Prostate gland (tissue), 2 donors: ENCODE measurements at regions not wholly inside any gene's neighbourhood (a gene's known extent, or its start where the extent isn't known, plus 50 kb on each side); places are given as distances from the start of the nearest gene placed in this dataset.

Experiments used
- DNase-seq: peaks from one replicate; pipeline ENCODE4 v3.0.0-alpha.2; 2019; ENCODE audit warnings: low spot score
- H3K27ac ChIP-seq, 2 donors: fragments of 200-600 bp; sonication (generic); 2 replicates each; pipeline ENCODE4 v1.5.1; 2017 to 2019
- H3K27me3 ChIP-seq: fragments of 200-600 bp; sonication (generic); replicated peaks from 2 replicates; pipeline ENCODE4 v1.5.1; 2019; ENCODE audit not compliant: insufficient read depth
- H3K36me3 ChIP-seq, 2 donors: fragments of 200-600 bp; sonication (generic); 1 replicate in 1 of 2; 2 replicates in 1 of 2; pipeline versions ENCODE4 v1.5.1 to v1.8.1; 2017 to 2019
- H3K4me1 ChIP-seq: fragments of 200-600 bp; sonication (generic); replicated peaks from 2 replicates; pipeline ENCODE4 v1.5.1; 2019
- H3K4me3 ChIP-seq, 2 donors: fragments of 200-600 bp; sonication (generic); 2 replicates each; pipeline ENCODE4 v1.5.1; 2017 to 2019
- H3K9me3 ChIP-seq: fragments of 200-600 bp; sonication (generic); 2 replicates; pipeline ENCODE4 v1.5.1; 2017
- POLR2A ChIP-seq: fragments of 450-650 bp; IDR thresholded peaks from one replicate; pipeline ENCODE4 v1.6.1; 2016; ENCODE audit warnings: antibody characterized with exemption, mild to moderate bottlenecking
- POLR2AphosphoS5 ChIP-seq: sonication (generic); formaldehyde crosslinking; IDR thresholded peaks from one replicate; pipeline ENCODE4 v1.6.1; 2017; ENCODE audit warnings: antibody characterized with exemption
- WGBS: methylation state at CpG from one replicate; pipeline ENCODE4 v1.1.5; 2018; 5-methylcytosine and 5-hydroxymethylcytosine counted together
- intact Hi-C: fragments of 100-400 bp; cut with DNase I; formaldehyde crosslinking; loops from one replicate; pipeline ENCODE4 v1.14.2; 2022
- TF ChIP-seq, protein P1 (sequence below), 4 experiments: fragments of 200-600 bp in 2 of 4; fragments of 450-650 bp in 2 of 4; sonication (generic) in 2 of 4; IDR thresholded peaks; 1 replicate in 3 of 4; 2 replicates in 1 of 4; pipeline ENCODE4 v1.5.1; 2016 to 2019; ENCODE audit warnings: antibody characterized with exemption in 4 of 4, mild to moderate bottlenecking in 2 of 4, moderate library complexity in 2 of 4

DNA sequence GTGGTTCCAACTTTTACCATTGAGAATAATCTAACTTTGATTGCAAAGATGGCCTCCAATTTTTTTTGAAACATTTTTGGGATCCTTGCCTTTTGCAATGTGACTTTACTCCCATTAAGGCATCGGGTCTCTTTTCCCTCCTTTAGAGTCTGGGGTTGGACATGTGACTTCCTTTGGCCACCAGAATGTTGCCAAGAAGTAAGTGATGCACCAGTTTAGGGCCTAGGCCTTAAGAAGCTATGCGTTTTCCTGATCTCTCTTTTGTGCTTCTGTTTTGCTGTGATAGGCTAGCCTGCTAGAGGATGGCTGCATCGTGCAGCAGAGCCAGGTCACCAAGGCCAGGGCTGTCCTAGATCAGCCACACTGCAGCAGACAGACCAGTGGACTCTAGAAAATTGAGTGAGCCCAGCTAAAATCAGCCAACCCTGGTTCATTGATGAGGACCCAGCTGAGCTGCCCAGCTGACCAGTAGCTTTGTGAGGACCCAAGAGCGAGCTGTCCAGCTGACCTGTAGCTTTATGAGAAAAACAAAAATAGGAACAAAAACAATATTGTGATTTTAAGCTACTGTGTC is 594.0 kb upstream of the JAG1 start:
- no peak overlapping the region for H3K27ac ChIP-seq
- H3K4me1 ChIP-seq, result no peaks in the 10 kb centered on the region
- no peak overlapping the region for H3K4me3 ChIP-seq
- intact Hi-C loops, result no loop called here
- H3K9me3 ChIP-seq, result no peaks in the 10 kb centered on the region
- no peak for DNase-seq
- H3K36me3 ChIP-seq, result no peaks in the 10 kb centered on the region
- WGBS, result 89% methylated on average over 4 of the region's 4 CpGs
- no peaks in the 10 kb centered on the region for H3K27me3 ChIP-seq
- no peak for TF ChIP-seq POLR2AphosphoS5
- TF ChIP-seq POLR2A, result no peak
- TF ChIP-seq, protein P1, sequence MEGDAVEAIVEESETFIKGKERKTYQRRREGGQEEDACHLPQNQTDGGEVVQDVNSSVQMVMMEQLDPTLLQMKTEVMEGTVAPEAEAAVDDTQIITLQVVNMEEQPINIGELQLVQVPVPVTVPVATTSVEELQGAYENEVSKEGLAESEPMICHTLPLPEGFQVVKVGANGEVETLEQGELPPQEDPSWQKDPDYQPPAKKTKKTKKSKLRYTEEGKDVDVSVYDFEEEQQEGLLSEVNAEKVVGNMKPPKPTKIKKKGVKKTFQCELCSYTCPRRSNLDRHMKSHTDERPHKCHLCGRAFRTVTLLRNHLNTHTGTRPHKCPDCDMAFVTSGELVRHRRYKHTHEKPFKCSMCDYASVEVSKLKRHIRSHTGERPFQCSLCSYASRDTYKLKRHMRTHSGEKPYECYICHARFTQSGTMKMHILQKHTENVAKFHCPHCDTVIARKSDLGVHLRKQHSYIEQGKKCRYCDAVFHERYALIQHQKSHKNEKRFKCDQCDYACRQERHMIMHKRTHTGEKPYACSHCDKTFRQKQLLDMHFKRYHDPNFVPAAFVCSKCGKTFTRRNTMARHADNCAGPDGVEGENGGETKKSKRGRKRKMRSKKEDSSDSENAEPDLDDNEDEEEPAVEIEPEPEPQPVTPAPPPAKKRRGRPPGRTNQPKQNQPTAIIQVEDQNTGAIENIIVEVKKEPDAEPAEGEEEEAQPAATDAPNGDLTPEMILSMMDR (IDR thresholded peaks at IDR 0.05), result no peak

DNA sequence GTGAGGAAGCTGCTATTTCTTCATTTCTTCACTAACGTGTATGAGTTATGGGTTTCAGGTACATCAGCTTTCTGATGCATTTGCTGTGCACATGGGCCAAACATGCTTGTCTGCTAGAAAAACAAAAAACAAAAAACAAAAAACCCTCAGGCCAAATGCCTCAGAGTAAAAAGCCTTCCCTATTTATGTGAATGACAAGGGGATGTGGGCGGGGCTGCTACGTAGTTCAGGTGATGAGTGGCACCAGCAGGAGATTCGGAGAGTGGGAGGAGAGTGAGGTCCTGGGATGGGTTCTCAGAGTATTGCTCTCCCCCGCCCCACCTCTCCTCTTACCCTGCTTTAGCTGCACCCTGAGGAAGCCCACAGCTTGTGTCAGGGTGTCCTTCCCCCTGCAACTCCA is 596.8 kb upstream of the JAG1 start:
- WGBS, result 85% methylated on average over 5 of the region's 5 CpGs
- Histone ChIP-seq H3K4me3 (no peak overlapping the region), H3K27ac (no peak overlapping the region), H3K9me3 (no peaks in the 10 kb centered on the region), H3K4me1 (no peaks in the 10 kb centered on the region), H3K36me3 (no peaks in the 10 kb centered on the region), H3K27me3 (no peaks in the 10 kb centered on the region)
- intact Hi-C loops, result loop anchor here (5.0 kb wide), 2 partner anchors 272 to 718 kb away; no protein-coding TSS in a partner anchor
- DNase-seq, result no peak
- TF ChIP-seq, protein P1 (IDR thresholded peaks at IDR 0.05), result no peak
- TF ChIP-seq POLR2AphosphoS5 (no peak), POLR2A (no peak)

DNA sequence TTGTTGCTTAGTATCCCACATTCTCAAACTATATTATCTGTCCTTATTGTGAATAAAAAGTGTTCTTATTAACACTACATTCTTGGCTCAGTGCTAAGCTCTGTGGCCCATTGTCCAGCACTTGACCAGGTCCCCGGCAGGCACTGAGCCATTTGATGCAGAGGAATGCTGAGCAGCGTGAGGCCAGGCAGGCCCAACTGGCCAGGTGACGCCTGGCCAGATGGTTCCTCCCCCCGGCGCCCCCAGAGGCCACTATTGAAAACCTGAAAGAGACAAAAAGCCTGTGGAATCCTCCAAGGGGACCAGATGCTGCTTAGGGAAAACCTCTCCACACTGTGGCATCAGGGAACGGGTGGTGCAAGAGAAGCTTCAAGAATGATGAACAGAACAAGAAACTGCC is 597.5 kb upstream of the JAG1 start:
- TF ChIP-seq, protein P1 (IDR thresholded peaks at IDR 0.05), result no peak
- TF ChIP-seq POLR2A (no peak), POLR2AphosphoS5 (no peak)
- Histone ChIP-seq H3K27me3 (no peaks in the 10 kb centered on the region), H3K4me1 (no peaks in the 10 kb centered on the region), H3K9me3 (no peaks in the 10 kb centered on the region), H3K27ac (no peak overlapping the region), H3K4me3 (no peak overlapping the region), H3K36me3 (no peaks in the 10 kb centered on the region)
- DNase-seq, result no peak
- intact Hi-C loops, result loop anchor here (5.0 kb wide), 2 partner anchors 271 to 719 kb away; no protein-coding TSS in a partner anchor
- WGBS, result 88% methylated on average over 6 of the region's 6 CpGs

DNA sequence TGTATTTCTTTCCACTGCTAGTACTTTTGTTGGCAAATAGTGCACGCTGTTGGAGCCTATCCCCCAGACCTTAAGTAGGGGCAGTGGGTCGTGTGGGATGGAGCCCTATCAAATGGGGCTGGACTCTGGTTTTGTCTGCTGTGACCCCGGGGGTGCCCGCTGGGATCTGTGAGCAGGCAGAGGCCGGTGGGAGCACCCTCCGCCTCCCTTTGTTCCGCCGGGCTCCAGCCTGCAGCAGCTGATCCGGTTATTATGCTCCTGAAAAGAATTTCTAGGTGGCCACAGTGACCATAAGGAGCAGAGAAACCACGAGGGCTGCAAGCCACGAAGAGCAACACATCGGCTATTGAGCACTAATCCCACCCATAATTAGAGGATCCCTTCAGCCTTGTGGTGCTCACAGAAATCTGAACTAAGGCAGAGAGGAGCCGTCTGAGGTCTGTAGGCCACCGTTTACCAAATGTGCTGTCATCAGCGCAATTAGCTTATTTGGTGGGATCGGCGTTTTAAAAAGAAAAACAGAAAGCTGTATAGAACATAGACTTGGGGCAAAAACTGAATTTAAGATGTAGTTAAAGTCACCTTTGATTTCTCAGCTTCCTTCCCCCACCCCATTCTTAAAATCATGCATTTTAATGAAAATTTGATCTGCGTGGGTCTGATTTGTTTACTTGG is 598.3 kb upstream of the JAG1 start:
- no peak overlapping the region for H3K27ac ChIP-seq
- TF ChIP-seq POLR2AphosphoS5 (no peak), POLR2A (no peak)
- TF ChIP-seq, protein P1 (IDR thresholded peaks at IDR 0.05), result no peak
- no peaks in the 10 kb centered on the region for H3K36me3 ChIP-seq
- intact Hi-C loops, result loop anchor here (5.0 kb wide), 2 partner anchors 270 to 720 kb away; no protein-coding TSS in a partner anchor
- no peaks in the 10 kb centered on the region for H3K27me3 ChIP-seq
- no peak for DNase-seq
- H3K4me3 ChIP-seq, result no peak overlapping the region
- 89% methylated on average over 18 of the region's 18 CpGs for WGBS
- H3K4me1 ChIP-seq, result no peaks in the 10 kb centered on the region
- no peaks in the 10 kb centered on the region for H3K9me3 ChIP-seq
